K562 (cell line): ENCODE measurements at regions not wholly inside any gene's neighbourhood (a gene's known extent, or its start where the extent isn't known, plus 50 kb on each side); places are given as distances from the start of the nearest gene placed in this dataset.

Experiments
- LCOR ChIP-seq: sonication (generic); formaldehyde crosslinking; IDR thresholded peaks from 2 replicates; pipeline ENCODE4 v1.8.0; 2022; ENCODE audit warnings: mild to moderate bottlenecking, missing genetic modification reagents
- RBBP5 ChIP-seq: fragments of 200-600 bp; sonication (generic); IDR thresholded peaks from 2 replicates; pipeline ENCODE4 v1.6.1; 2012; ENCODE audit warnings: borderline replicate concordance, mild to moderate bottlenecking, low read length, control low read depth, inconsistent platforms; ENCODE audit not compliant: insufficient read depth, poor library complexity, severe bottlenecking
- ZNF224 ChIP-seq: sonication (generic); formaldehyde crosslinking; IDR thresholded peaks from 2 replicates; pipeline ENCODE4 v1.8.0; 2022; ENCODE audit warnings: mild to moderate bottlenecking, missing genetic modification reagents
- TF ChIP-seq, protein P1 (sequence below): fragments of 150-350 bp; conservative IDR thresholded peaks from 2 replicates; pipeline ENCODE4 v1.6.1; 2014; ENCODE audit warnings: low read length
- TF ChIP-seq, protein P2 (sequence below): fragments of 250-450 bp; sonication (Bioruptor Pico); IDR thresholded peaks from 2 replicates; pipeline ENCODE4 v1.8.0; 2021; ENCODE audit warnings: borderline replicate concordance, mild to moderate bottlenecking, moderate library complexity; ENCODE audit not compliant: poor library complexity, severe bottlenecking
- TF ChIP-seq, protein P3 (sequence below): fragments of 250-450 bp; sonication (Bioruptor Pico); IDR thresholded peaks from 2 replicates; pipeline ENCODE4 v1.8.0; 2021; ENCODE audit warnings: mild to moderate bottlenecking, moderate library complexity

DNA sequence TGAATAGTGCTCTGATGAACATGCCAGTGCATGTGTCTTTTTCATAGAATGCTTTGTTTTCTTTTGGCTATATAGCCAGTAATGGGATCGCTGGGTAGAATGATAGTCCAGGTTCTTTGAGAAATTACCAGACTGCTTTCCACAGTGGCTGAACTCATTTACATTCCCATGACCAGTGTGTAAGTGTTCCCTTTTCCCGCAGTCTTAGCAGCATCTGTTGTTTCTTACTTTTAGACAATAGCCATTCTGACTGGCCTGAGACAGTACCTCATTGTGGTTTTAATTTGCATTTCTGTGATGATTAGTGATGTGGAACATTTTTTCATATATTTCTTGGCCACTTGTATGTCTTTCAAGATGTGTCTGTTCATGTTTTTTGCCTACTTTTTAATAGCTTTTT, 784.5 kb downstream of the USP25 start (continued):
- TF ChIP-seq, protein P1, sequence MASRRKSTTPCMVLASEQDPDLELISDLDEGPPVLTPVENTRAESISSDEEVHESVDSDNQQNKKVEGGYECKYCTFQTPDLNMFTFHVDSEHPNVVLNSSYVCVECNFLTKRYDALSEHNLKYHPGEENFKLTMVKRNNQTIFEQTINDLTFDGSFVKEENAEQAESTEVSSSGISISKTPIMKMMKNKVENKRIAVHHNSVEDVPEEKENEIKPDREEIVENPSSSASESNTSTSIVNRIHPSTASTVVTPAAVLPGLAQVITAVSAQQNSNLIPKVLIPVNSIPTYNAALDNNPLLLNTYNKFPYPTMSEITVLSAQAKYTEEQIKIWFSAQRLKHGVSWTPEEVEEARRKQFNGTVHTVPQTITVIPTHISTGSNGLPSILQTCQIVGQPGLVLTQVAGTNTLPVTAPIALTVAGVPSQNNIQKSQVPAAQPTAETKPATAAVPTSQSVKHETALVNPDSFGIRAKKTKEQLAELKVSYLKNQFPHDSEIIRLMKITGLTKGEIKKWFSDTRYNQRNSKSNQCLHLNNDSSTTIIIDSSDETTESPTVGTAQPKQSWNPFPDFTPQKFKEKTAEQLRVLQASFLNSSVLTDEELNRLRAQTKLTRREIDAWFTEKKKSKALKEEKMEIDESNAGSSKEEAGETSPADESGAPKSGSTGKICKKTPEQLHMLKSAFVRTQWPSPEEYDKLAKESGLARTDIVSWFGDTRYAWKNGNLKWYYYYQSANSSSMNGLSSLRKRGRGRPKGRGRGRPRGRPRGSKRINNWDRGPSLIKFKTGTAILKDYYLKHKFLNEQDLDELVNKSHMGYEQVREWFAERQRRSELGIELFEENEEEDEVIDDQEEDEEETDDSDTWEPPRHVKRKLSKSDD = no peak
- TF ChIP-seq, protein P2, sequence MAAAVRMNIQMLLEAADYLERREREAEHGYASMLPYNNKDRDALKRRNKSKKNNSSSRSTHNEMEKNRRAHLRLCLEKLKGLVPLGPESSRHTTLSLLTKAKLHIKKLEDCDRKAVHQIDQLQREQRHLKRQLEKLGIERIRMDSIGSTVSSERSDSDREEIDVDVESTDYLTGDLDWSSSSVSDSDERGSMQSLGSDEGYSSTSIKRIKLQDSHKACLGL (CRISPR knock-in tag) = no peak
- TF ChIP-seq ZNF224 (no peak), RBBP5 (no peak), LCOR (CRISPR knock-in tag) (no peak)
- TF ChIP-seq, protein P3, sequence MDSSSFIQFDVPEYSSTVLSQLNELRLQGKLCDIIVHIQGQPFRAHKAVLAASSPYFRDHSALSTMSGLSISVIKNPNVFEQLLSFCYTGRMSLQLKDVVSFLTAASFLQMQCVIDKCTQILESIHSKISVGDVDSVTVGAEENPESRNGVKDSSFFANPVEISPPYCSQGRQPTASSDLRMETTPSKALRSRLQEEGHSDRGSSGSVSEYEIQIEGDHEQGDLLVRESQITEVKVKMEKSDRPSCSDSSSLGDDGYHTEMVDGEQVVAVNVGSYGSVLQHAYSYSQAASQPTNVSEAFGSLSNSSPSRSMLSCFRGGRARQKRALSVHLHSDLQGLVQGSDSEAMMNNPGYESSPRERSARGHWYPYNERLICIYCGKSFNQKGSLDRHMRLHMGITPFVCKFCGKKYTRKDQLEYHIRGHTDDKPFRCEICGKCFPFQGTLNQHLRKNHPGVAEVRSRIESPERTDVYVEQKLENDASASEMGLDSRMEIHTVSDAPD (CRISPR knock-in tag) = no peak
- TF ChIP-seq, all 486 proteins: peak for 0
